ENCODE measurements at regions not wholly inside any gene's neighbourhood (a gene's known extent, or its start where the extent isn't known, plus 50 kb on each side); places are given as distances from the start of the nearest gene placed in this dataset.

- no peak for DNase-seq
Observed at GRCh38 chr12:88630561-88630960, 50.3 kb upstream of the KITLG start.

Measured in suppressor macrophage (primary cell).